Activated CD8-positive, alpha-beta memory T cell treated with anti-CD3 and anti-CD28 coated beads, Interleukin-2, amount 10 ng/mL, durations not matched to agents 7 days and 5 days (primary cell): ENCODE measurements at regions not wholly inside any gene's neighbourhood (a gene's known extent, or its start where the extent isn't known, plus 50 kb on each side); places are given as distances from the start of the nearest gene placed in this dataset.

ENCODE experiments used
- ATAC-seq: fragments of 150-1000 bp; cut with Tn5 transposase; one replicate; pipeline ENCODE4 v1.10.0; 2021; ENCODE audit warnings: moderate library complexity
- CTCF ChIA-PET: fragments of 350-600 bp; sonication (Branson Sonifier 250); formaldehyde crosslinking; loops from one replicate; lab custom pipeline; 2021; ENCODE audit warnings: antibody characterized with exemption; lab: Charles Lee
- DNase-seq: peaks from one replicate; pipeline ENCODE4 v3.0.0-alpha.2; 2020
- H3K27ac Mint-ChIP-seq: one replicate; pipeline ENCODE4 v1.8.0; 2021; ENCODE audit warnings: mild to moderate bottlenecking, mixed read lengths
- H3K27me3 Mint-ChIP-seq: one replicate; pipeline ENCODE4 v1.8.0; 2021; ENCODE audit warnings: mixed read lengths
- H3K36me3 Mint-ChIP-seq: one replicate; pipeline ENCODE4 v1.8.0; 2021; ENCODE audit warnings: mild to moderate bottlenecking, mixed read lengths
- H3K4me1 Mint-ChIP-seq: one replicate; pipeline ENCODE4 v1.8.0; 2021; ENCODE audit warnings: mixed read lengths
- H3K4me3 Mint-ChIP-seq: one replicate; pipeline ENCODE4 v1.8.0; 2021; ENCODE audit warnings: mild to moderate bottlenecking, moderate library complexity, mixed read lengths
- H3K9me3 Mint-ChIP-seq: one replicate; pipeline ENCODE4 v1.8.0; 2022; ENCODE audit warnings: low read depth, mixed read lengths

- peaks cover 4% of the 10 kb centered on the region for H3K4me1 Mint-ChIP-seq
- CTCF ChIA-PET = no interaction called here
- peaks cover 33% of the 10 kb centered on the region for H3K27me3 Mint-ChIP-seq
- H3K36me3 Mint-ChIP-seq = peaks cover 2% of the 10 kb centered on the region
- peaks cover 3% of the 10 kb centered on the region for H3K9me3 Mint-ChIP-seq
- ATAC-seq (no peak), DNase-seq (no peak)
- no peak overlapping the region for H3K4me3 Mint-ChIP-seq
- no peak overlapping the region for H3K27ac Mint-ChIP-seq
Measured at GRCh38 chr13:107870400-107870799, 344.9 kb downstream of the LIG4 start.

- Mint-ChIP-seq H3K4me1 (peaks cover 4% of the 10 kb centered on the region), H3K36me3 (peaks cover 4% of the 10 kb centered on the region), H3K27ac (peak overlapping the region; percentile 15), H3K27me3 (peaks cover 45% of the 10 kb centered on the region), H3K9me3 (no peaks in the 10 kb centered on the region), H3K4me3 (peak overlapping the region; percentile 47)
- CTCF ChIA-PET = no interaction called here
- DNase-seq (no peak), ATAC-seq (no peak)
Measured at GRCh38 chr13:107867701-107868661, 347.4 kb downstream of the LIG4 start.

GRCh38 chr13:107866941-107867623, 348.3 kb downstream of the LIG4 start:
- Mint-ChIP-seq H3K4me1 (peaks cover 4% of the 10 kb centered on the region), H3K4me3 (no peak overlapping the region), H3K9me3 (no peaks in the 10 kb centered on the region), H3K27ac (no peak overlapping the region), H3K36me3 (peaks cover 4% of the 10 kb centered on the region), H3K27me3 (peaks cover 45% of the 10 kb centered on the region)
- ATAC-seq = no peak
- CTCF ChIA-PET = no interaction called here
- DNase-seq = no peak

- Mint-ChIP-seq H3K36me3 (peaks cover 4% of the 10 kb centered on the region), H3K4me3 (no peak overlapping the region), H3K4me1 (peaks cover 4% of the 10 kb centered on the region), H3K9me3 (no peaks in the 10 kb centered on the region), H3K27me3 (peaks cover 45% of the 10 kb centered on the region), H3K27ac (no peak overlapping the region)
- no peak for ATAC-seq
- no peak for DNase-seq
- CTCF ChIA-PET = no interaction called here
Measured at GRCh38 chr13:107866032-107866940, 349.1 kb downstream of the LIG4 start.

GRCh38 chr13:107865643-107866031, 349.7 kb downstream of the LIG4 start:
- no peak for DNase-seq
- H3K4me1 Mint-ChIP-seq = peaks cover 4% of the 10 kb centered on the region
- ATAC-seq = no peak
- H3K36me3 Mint-ChIP-seq = peaks cover 4% of the 10 kb centered on the region
- peaks cover 45% of the 10 kb centered on the region for H3K27me3 Mint-ChIP-seq
- no peaks in the 10 kb centered on the region for H3K9me3 Mint-ChIP-seq
- H3K4me3 Mint-ChIP-seq = no peak overlapping the region
- CTCF ChIA-PET = no interaction called here
- no peak overlapping the region for H3K27ac Mint-ChIP-seq

- peaks cover 44% of the 10 kb centered on the region for H3K27me3 Mint-ChIP-seq
- DNase-seq (no peak), ATAC-seq (no peak)
- H3K4me3 Mint-ChIP-seq = no peak overlapping the region
- CTCF ChIA-PET = no interaction called here
- no peaks in the 10 kb centered on the region for H3K9me3 Mint-ChIP-seq
- peaks cover 4% of the 10 kb centered on the region for H3K4me1 Mint-ChIP-seq
- peaks cover 4% of the 10 kb centered on the region for H3K36me3 Mint-ChIP-seq
- H3K27ac Mint-ChIP-seq = no peak overlapping the region
Measured at GRCh38 chr13:107865318-107865575, 350.1 kb downstream of the LIG4 start.

GRCh38 chr13:107864543-107865317, 350.6 kb downstream of the LIG4 start:
- Mint-ChIP-seq H3K4me1 (peaks cover 4% of the 10 kb centered on the region), H3K36me3 (peaks cover 4% of the 10 kb centered on the region), H3K9me3 (no peaks in the 10 kb centered on the region), H3K27ac (no peak overlapping the region), H3K4me3 (no peak overlapping the region), H3K27me3 (peaks cover 39% of the 10 kb centered on the region)
- DNase-seq = no peak
- ATAC-seq = no peak
- CTCF ChIA-PET = no interaction called here

- Mint-ChIP-seq H3K27ac (no peak overlapping the region), H3K4me3 (no peak overlapping the region), H3K9me3 (peaks cover 4% of the 10 kb centered on the region), H3K4me1 (no peaks in the 10 kb centered on the region), H3K36me3 (peaks cover 2% of the 10 kb centered on the region), H3K27me3 (peaks cover 11% of the 10 kb centered on the region)
- DNase-seq (no peak), ATAC-seq (no peak)
- CTCF ChIA-PET = no interaction called here
Measured at GRCh38 chr13:107860284-107860683, 355.1 kb downstream of the LIG4 start.

- H3K9me3 Mint-ChIP-seq = peaks cover 4% of the 10 kb centered on the region
- no peak for ATAC-seq
Measured at GRCh38 chr13:107854880-107855279, 360.5 kb downstream of the LIG4 start.

GRCh38 chr13:107852072-107852471, 363.3 kb downstream of the LIG4 start:
- H3K4me1 Mint-ChIP-seq = no peaks in the 10 kb centered on the region
- peaks cover 4% of the 10 kb centered on the region for H3K9me3 Mint-ChIP-seq
- H3K27me3 Mint-ChIP-seq = no peaks in the 10 kb centered on the region
- H3K36me3 Mint-ChIP-seq = no peaks in the 10 kb centered on the region
- no peak overlapping the region for H3K27ac Mint-ChIP-seq
- H3K4me3 Mint-ChIP-seq = no peak overlapping the region
- CTCF ChIA-PET = no interaction called here
- DNase-seq (no peak), ATAC-seq (no peak)

More at GRCh38 chr13:107854880-107855279, 360.5 kb downstream of the LIG4 start:
- CTCF ChIA-PET = no interaction called here
- no peak for DNase-seq
- H3K27me3 Mint-ChIP-seq = no peaks in the 10 kb centered on the region
- H3K4me3 Mint-ChIP-seq = no peak overlapping the region
- H3K27ac Mint-ChIP-seq = no peak overlapping the region
- H3K4me1 Mint-ChIP-seq = no peaks in the 10 kb centered on the region
- no peaks in the 10 kb centered on the region for H3K36me3 Mint-ChIP-seq

- no peak for DNase-seq
- Mint-ChIP-seq H3K27me3 (no peaks in the 10 kb centered on the region), H3K9me3 (peaks cover 1% of the 10 kb centered on the region), H3K4me3 (no peak overlapping the region), H3K27ac (no peak overlapping the region), H3K4me1 (no peaks in the 10 kb centered on the region), H3K36me3 (no peaks in the 10 kb centered on the region)
- no peak for ATAC-seq
- CTCF ChIA-PET = no interaction called here
Measured at GRCh38 chr13:107851670-107852069, 363.7 kb downstream of the LIG4 start.

- Mint-ChIP-seq H3K27ac (no peak overlapping the region), H3K4me3 (no peak overlapping the region), H3K4me1 (no peaks in the 10 kb centered on the region), H3K36me3 (no peaks in the 10 kb centered on the region), H3K27me3 (no peaks in the 10 kb centered on the region), H3K9me3 (peaks cover 2% of the 10 kb centered on the region)
- CTCF ChIA-PET = no interaction called here
- ATAC-seq = no peak
- DNase-seq = no peak
Measured at GRCh38 chr13:107847406-107847805, 367.9 kb downstream of the LIG4 start.

- Mint-ChIP-seq H3K27ac (no peak overlapping the region), H3K27me3 (no peaks in the 10 kb centered on the region)
- CTCF ChIA-PET = no interaction called here
Measured at GRCh38 chr13:107846642-107847041, 368.7 kb downstream of the LIG4 start.

More at GRCh38 chr13:107846642-107847041, 368.7 kb downstream of the LIG4 start:
- ATAC-seq = no peak
- no peak overlapping the region for H3K4me3 Mint-ChIP-seq
- H3K36me3 Mint-ChIP-seq = no peaks in the 10 kb centered on the region
- no peaks in the 10 kb centered on the region for H3K4me1 Mint-ChIP-seq
- peaks cover 2% of the 10 kb centered on the region for H3K9me3 Mint-ChIP-seq
- DNase-seq = no peak
